HG03196 (cell line): ENCODE measurements at regions not wholly inside any gene's neighbourhood (a gene's known extent, or its start where the extent isn't known, plus 50 kb on each side); places are given as distances from the start of the nearest gene placed in this dataset.

Experiments used
- ATAC-seq: cut with Tn5 transposase; IDR thresholded peaks from one replicate; pipeline ENCODE4 v1.9.1; 2021; ENCODE audit not compliant: unreplicated experiment

GRCh38 chr3:164608554-164609276 is 469.6 kb downstream of the SI start:
- no peak for ATAC-seq

DNA sequence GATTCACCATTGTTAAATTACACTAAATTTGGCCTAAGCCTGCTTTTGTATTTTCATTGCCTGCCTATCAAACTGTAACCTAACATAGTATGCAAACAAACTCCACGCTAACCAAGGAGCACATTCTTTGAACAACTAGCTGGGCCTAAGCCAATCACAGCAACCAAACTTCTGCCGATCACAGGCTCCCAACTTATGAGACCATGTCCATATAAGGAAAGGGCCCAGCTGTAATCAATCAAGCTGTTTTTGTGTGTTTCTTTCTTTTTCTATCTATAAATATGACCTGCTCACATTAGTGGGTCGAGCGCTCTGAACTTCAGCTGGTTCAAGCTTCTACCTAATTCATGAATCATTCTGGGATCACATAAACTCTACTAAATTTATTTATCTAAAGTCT is 473.6 kb downstream of the SI start:
- no peak for ATAC-seq

DNA sequence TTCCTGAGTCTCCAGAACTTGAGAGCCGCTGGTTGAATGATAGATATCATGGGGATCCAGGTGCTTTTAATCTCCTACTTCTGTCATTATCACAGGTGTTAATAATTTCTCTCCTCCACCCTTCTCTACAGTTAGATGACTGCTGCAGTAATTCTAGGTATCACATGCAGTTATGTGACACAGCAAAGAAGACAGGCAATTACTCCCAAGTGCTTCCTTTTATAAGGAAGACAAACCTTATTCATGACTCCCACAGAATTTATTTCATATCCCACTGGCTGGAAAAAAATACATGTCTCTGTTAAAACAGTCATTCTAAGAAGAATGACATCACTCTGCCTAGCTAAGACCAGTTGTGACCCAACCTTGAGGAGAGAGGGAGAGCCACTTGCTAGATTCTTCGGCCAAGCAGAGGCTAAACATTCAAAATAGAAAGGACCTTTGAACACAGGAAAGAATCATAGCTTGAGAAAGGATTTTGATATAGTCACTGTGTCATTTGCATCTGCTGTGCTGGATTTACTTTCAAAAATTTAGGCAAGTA is 500.6 kb downstream of the SI start:
- ATAC-seq, result no peak

DNA sequence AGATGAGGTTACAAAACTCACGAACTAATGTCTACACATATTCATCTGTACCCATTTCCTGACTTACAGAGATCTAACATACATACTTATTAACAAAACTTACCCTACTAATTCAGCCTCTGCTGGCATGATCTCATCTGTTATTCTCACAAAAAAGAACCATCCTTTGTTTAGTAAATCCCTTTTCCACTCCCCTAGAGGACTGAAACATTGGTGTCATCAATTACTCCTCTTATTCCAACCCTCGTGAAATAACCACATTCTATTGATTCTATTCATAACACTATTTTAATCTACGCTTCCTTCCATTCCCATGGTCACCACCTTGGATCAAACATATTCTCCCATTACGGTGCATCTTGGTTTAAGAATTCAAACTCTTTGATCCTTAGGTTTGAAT is 505.9 kb downstream of the SI start:
- no peak for ATAC-seq

GRCh38 chr3:164550857-164551256 is 527.4 kb downstream of the SI start:
- ATAC-seq, result no peak

DNA sequence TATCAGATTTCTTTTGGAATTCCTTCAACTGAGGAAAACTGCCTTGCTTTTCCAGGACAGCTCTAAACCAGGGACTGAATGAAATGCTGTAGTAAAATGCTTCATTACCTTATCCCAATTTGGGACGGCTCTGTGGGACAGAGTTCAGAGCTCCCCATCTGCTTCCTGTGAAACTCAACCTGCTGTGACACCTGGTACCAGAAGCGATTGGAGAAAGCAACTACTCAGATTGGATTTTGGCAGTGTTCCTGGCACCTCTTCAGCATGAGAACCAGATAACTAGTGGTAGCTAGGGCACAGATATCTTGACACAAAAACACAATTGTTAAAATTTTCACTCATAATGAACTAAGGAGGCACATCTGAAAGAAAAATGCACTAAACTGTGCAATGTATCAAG is 539.1 kb downstream of the SI start:
- no peak for ATAC-seq

DNA sequence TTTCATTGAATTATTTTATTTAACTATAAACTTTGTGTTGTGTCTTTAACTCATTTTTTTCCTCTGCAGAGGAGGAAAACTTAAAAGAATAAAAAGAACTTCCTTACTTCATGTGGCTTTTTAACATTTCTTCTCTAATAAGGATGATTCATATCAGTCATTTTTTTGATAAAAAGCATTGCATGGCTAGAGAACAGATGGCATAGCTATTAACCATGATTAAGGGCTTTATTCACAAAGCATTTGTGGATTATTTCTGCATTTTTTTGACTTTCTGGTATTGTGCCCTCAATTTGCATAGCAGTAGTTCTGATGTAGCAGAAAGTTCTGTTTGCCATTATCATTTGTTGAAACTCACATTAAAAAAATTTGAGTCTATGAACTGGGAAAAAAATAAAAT is 540.8 kb downstream of the SI start:
- no peak for ATAC-seq

DNA sequence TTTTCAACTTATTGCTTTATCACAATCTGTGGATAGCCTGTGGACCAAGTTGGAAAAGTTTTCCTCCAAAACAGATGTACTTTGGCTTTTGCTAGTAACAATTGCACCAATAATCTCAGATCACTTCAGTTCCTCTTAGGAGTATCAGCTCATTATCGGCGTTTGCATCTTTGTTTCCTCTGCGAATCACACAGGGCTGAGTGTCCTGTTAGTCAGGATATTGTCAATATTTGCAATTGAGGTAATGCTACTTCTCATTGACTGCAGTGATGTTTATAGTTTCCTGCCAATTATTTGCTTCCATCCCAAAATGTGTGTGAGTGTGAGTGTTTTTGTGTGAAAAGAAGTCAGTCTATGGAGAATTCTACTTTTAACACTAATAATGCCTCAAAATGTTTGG is 545.0 kb downstream of the SI start:
- ATAC-seq, result no peak

GRCh38 chr3:164526250-164526649 is 552.0 kb downstream of the SI start:
- no peak for ATAC-seq

GRCh38 chr3:164524201-164524600 is 554.1 kb downstream of the SI start:
- no peak for ATAC-seq

DNA sequence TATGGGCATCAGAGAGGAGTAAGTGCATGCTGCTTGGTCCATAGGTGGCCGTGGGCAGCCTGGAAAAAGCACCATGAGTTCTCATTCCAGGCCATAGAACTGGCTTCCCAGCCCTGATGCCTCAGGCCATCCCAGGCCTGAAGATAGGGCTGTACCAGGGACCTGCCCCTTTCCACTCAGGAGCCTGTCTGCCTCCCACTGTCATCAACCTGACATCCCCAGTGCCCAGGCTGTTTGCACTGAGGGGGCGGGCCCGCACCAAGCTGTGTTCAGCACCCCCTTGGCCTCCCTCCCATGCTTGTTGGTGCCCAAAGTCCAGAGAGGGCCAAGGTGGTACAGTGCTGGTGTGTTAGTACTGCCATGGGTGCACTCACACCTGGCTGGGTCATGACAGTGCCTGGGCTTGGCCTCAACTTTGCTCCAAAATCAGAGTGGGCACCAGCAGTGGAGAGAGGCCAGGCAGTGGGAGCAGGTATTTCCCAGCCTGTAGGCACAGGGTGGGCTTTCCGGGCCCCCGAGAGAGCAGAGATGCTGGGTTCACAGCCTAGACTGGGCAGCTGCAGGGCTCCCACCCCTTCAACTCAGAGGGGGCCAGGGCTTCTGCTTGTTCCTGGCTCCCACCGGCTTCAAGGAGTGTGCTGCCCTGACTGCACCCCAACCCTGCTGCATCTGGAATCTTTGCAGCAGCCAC is 556.1 kb downstream of the SI start:
- no peak for ATAC-seq

DNA sequence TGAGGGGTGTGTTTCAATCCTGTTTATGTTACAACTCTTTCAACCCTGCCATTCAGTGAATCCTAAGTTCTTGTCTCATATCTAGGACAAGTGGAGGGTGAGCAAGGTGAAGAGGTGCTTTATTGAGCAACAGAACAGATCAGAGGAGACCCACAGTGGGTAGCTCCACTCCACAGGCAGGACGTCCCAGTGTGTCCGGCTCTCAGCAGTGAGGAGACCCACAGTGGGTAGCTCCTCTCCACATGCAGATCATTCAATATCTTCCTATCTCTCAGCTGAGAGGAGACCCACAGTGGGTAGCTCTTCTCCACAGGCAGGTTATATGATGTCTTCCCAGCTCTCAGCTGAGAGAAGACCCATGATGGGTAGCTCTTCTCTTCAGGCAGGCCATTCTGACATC is 556.7 kb downstream of the SI start:
- ATAC-seq, result no peak

DNA sequence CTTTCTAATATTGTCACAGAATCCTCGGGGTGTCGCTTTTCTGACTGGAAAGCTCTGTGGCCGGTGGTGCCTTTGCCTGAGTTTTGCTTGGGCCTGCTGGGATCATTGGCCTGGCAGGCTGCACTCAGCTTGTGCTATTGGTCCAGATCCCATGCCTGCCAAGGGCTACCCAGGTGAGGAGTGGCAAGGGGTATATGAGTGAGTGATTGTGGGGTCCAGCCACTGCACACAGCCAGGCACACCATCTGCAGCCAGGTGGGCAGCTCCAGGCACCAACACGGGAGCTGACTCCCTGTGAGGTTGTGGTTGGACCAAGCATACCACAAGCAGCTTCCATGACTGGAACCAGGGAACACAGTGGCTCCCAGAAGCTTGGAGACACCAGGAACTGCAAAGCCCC is 557.2 kb downstream of the SI start:
- no peak for ATAC-seq

GRCh38 chr3:164515256-164515655 is 563.0 kb downstream of the SI start:
- no peak for ATAC-seq

DNA sequence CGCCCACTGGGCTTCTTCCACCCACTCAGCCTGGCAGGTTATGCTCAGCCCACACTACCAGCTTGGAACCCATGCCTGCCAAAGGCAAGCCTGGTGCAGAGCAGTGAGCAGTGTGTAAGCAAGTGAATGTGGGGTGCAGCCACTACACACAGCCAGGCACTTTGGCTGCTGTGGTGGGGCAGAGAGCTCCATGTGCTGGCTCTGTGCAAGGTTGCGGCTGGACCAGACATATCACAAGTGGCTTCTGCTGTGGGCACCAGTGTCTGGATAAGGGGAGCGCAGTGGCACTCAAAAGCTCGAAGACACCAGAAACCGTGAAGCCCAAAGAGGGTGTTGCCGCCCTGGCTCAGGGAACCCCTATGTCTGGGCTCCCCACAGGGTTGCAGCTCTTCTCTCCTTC is 563.7 kb downstream of the SI start:
- ATAC-seq, result no peak

- no peak for ATAC-seq
Measured at GRCh38 chr3:164507886-164508285, 570.4 kb downstream of the SI start.

- ATAC-seq, result no peak
Measured at GRCh38 chr3:164498917-164499316, 579.4 kb downstream of the SI start.

- ATAC-seq, result no peak
Measured at GRCh38 chr3:164488893-164489292, 589.4 kb downstream of the SI start.

DNA sequence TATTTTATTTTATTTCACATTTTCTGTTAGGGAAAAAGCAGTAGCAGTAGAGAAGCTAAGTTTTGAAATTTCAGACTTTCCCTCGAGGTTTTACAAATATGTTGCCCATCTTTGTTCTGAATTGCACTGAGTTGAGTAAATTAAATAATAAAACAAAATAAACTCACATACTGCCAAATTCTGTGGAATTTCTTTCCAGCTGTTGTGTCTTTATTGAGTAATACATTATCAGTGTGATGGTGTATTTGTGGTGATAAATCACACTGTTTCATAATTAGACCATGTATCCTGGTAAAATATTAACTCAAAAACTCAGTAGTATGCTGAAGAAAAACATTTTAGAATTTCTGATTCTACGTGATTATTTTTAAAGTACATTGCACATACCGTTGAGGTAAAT is 592.1 kb downstream of the SI start:
- no peak for ATAC-seq

DNA sequence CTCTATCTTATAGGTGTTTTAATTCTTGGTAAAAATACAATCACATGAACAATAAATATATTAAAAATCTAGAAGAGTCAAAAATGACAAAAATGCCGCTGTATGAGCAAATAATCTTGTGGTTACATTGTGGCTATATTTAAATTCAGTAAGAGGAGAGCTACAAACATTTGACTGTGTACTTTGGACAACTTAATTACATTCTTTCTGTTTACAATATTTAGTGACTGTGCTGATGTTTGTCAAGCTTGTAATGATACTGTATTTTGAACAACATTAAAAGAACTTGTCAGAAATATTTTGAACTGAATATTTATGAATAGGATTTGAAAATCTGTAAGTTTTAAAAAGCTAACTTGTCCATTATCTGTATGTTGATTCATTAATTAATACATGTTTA is 598.3 kb downstream of the SI start:
- ATAC-seq, result no peak

- no peak for ATAC-seq
Measured at GRCh38 chr3:164479406-164479805, 598.9 kb downstream of the SI start.

- no peak for ATAC-seq
Measured at GRCh38 chr3:164478323-164478722, 600.0 kb downstream of the SI start.

DNA sequence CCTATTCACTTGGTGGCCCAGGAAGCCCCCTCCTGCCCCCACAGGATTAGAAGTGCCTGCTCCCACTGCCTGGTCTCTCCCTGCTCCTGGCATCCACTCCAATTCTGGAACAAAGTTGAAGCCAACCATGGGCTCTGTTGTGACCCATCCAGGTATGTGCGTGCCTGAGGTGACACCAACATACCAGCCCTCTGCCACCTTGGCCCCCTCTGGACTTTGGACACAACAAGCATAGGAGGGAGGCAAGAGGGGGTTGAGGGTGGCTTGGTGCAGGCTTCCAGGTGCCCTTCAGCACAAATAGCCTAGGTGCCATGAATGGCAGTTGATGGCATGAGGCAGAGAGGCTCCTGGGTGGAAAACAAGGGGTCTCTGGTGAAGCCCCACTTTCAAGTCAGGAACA is 600.9 kb downstream of the SI start:
- no peak for ATAC-seq
